ENCODE measurements at regions not wholly inside any gene's neighbourhood (a gene's known extent, or its start where the extent isn't known, plus 50 kb on each side); places are given as distances from the start of the nearest gene placed in this dataset.

GRCh38 chr18:1965541-1965940, 605.8 kb downstream of the METTL4 start:
- no peak for TF ChIP-seq CTCF (conservative IDR thresholded peaks at IDR 0.05)
- no peaks in the 10 kb centered on the region for H3K36me3 Mint-ChIP-seq
- H3K9me3 Mint-ChIP-seq = no peaks in the 10 kb centered on the region

GRCh38 chr18:1968801-1969498, 602.4 kb downstream of the METTL4 start:
- no peaks in the 10 kb centered on the region for H3K36me3 Mint-ChIP-seq
- no peak for TF ChIP-seq CTCF (conservative IDR thresholded peaks at IDR 0.05)
- DNase-seq (ENCODE audit: extremely low spot score, unreplicated experiment) = no peak
- peaks cover 5% of the 10 kb centered on the region for H3K9me3 Mint-ChIP-seq
- H3K4me1 Mint-ChIP-seq (ENCODE audit: unreplicated experiment) = no peaks in the 10 kb centered on the region
- H3K4me3 Mint-ChIP-seq = no peak overlapping the region
- no peaks in the 10 kb centered on the region for H3K27me3 Mint-ChIP-seq
- H3K27ac Mint-ChIP-seq = no peak overlapping the region

More at GRCh38 chr18:1965541-1965940, 605.8 kb downstream of the METTL4 start:
- DNase-seq (ENCODE audit: extremely low spot score, unreplicated experiment) = no peak
- no peaks in the 10 kb centered on the region for H3K4me1 Mint-ChIP-seq (ENCODE audit: unreplicated experiment)
- H3K27me3 Mint-ChIP-seq = no peaks in the 10 kb centered on the region
- H3K4me3 Mint-ChIP-seq = no peak overlapping the region
- no peak overlapping the region for H3K27ac Mint-ChIP-seq

- H3K4me3 Mint-ChIP-seq = no peak overlapping the region
- H3K36me3 Mint-ChIP-seq = no peaks in the 10 kb centered on the region
- H3K9me3 Mint-ChIP-seq = peaks cover 5% of the 10 kb centered on the region
- no peaks in the 10 kb centered on the region for H3K4me1 Mint-ChIP-seq (ENCODE audit: unreplicated experiment)
- no peak for DNase-seq (ENCODE audit: extremely low spot score, unreplicated experiment)
- no peaks in the 10 kb centered on the region for H3K27me3 Mint-ChIP-seq
- TF ChIP-seq CTCF (conservative IDR thresholded peaks at IDR 0.05) = no peak
- H3K27ac Mint-ChIP-seq = no peak overlapping the region
Observed at GRCh38 chr18:1976484-1976883, 594.8 kb downstream of the METTL4 start.

- Mint-ChIP-seq H3K4me1 (ENCODE audit: unreplicated experiment) (no peaks in the 10 kb centered on the region), H3K4me3 (no peak overlapping the region), H3K27me3 (no peaks in the 10 kb centered on the region), H3K27ac (no peak overlapping the region), H3K36me3 (no peaks in the 10 kb centered on the region), H3K9me3 (no peaks in the 10 kb centered on the region)
- DNase-seq (ENCODE audit: extremely low spot score, unreplicated experiment) = no peak
- no peak for TF ChIP-seq CTCF (conservative IDR thresholded peaks at IDR 0.05)
Observed at GRCh38 chr18:1982056-1982455, 589.2 kb downstream of the METTL4 start.

GRCh38 chr18:1983746-1984515, 587.4 kb downstream of the METTL4 start:
- Mint-ChIP-seq H3K4me1 (ENCODE audit: unreplicated experiment) (no peaks in the 10 kb centered on the region), H3K36me3 (no peaks in the 10 kb centered on the region), H3K27me3 (no peaks in the 10 kb centered on the region), H3K9me3 (no peaks in the 10 kb centered on the region), H3K4me3 (no peak overlapping the region), H3K27ac (no peak overlapping the region)
- TF ChIP-seq CTCF (conservative IDR thresholded peaks at IDR 0.05) = no peak
- no peak for DNase-seq (ENCODE audit: extremely low spot score, unreplicated experiment)
